B cell (primary cell): ENCODE measurements at regions not wholly inside any gene's neighbourhood (a gene's known extent, or its start where the extent isn't known, plus 50 kb on each side); places are given as distances from the start of the nearest gene placed in this dataset.

Experiments
- ATAC-seq: fragments of 200-7000 bp; cut with Tn5 transposase; one replicate; pipeline ENCODE4 v1.10.0; 2021; ENCODE audit warnings: low read depth, mild to moderate bottlenecking, moderate number of reproducible peaks, moderate library complexity
- CTCF ChIA-PET: fragments of 350-600 bp; sonication (Branson Sonifier 250); formaldehyde crosslinking; loops from one replicate; lab custom pipeline; 2021; ENCODE audit warnings: antibody characterized with exemption, inconsistent platforms; lab: Charles Lee
- POLR2A ChIA-PET: fragments of 350-600 bp; sonication (Branson Sonifier 250); formaldehyde crosslinking; loops from one replicate; lab custom pipeline; 2021; ENCODE audit warnings: antibody characterized with exemption; lab: Charles Lee
- DNase-seq: peaks from one replicate; pipeline ENCODE4 v3.0.0; 2013
- H2AFZ ChIP-seq: 2 replicates; pipeline ENCODE4 v1.6.1; 2012; ENCODE audit warnings: mild to moderate bottlenecking, low read depth, low read length; ENCODE audit not compliant: insufficient read depth, poor library complexity, severe bottlenecking
- H3K27ac ChIP-seq, 2 donors: 1 replicate in 1 of 2; 2 replicates in 1 of 2; pipeline ENCODE4 v1.5.1; 2012 to 2013; ENCODE audit warnings: low read length in 2 of 2, mild to moderate bottlenecking in 2 of 2, moderate library complexity in 1 of 2
- H3K27me3 ChIP-seq, 4 experiments: fragments of 200-600 bp in 1 of 4; sonication (generic) in 1 of 4; replicated peaks in 1 of 4; 1 replicate in 2 of 4; 2 replicates in 2 of 4; pipeline versions ENCODE4 v1.6.1 to v1.7.0; 2013 to 2016; ENCODE audit warnings: low read length in 3 of 4, mild to moderate bottlenecking in 2 of 4, mixed read lengths in 1 of 4, moderate library complexity in 1 of 4; ENCODE audit not compliant: insufficient read depth in 4 of 4, control insufficient read depth in 3 of 4; ENCODE audit errors: control extremely low read depth in 1 of 4
- H3K36me3 ChIP-seq, 2 experiments: replicated peaks in 1 of 2; 1 replicate in 1 of 2; 2 replicates in 1 of 2; pipeline versions ENCODE4 v1.6.1 to v1.7.1; 2013; ENCODE audit warnings: low read length in 1 of 2; ENCODE audit not compliant: insufficient read depth in 2 of 2, control insufficient read depth in 1 of 2; ENCODE audit errors: control extremely low read depth in 1 of 2, extremely low read depth in 1 of 2
- H3K4me1 ChIP-seq, 2 donors: fragments of 200-600 bp in 1 of 2; sonication (generic) in 1 of 2; 1 replicate in 1 of 2; 2 replicates in 1 of 2; pipeline versions ENCODE4 v1.5.1 to v1.6.1; 2013 to 2017; ENCODE audit warnings: low read length in 2 of 2; ENCODE audit not compliant: control insufficient read depth in 2 of 2, insufficient read depth in 2 of 2
- H3K4me2 ChIP-seq: replicated peaks from 2 replicates; pipeline ENCODE3; 2012; ENCODE audit warnings: mild to moderate bottlenecking, low read depth, low read length; ENCODE audit not compliant: poor library complexity, severe bottlenecking
- H3K4me3 ChIP-seq, 5 experiments: fragments of 200-600 bp in 1 of 5; sonication (generic) in 1 of 5; 1 replicate in 3 of 5; 2 replicates in 2 of 5; pipeline versions ENCODE4 v1.5.1 to v1.7.0; 2011 to 2016; ENCODE audit warnings: low read length in 4 of 5, mild to moderate bottlenecking in 4 of 5, low read depth in 2 of 5, control low read depth in 1 of 5, moderate library complexity in 1 of 5; ENCODE audit not compliant: insufficient read depth in 1 of 5; ENCODE audit errors: control extremely low read depth in 1 of 5, extremely low read depth in 1 of 5
- H3K79me2 ChIP-seq: fragments of 200-600 bp; sonication (generic); one replicate; pipeline ENCODE4 v1.6.0; 2016; ENCODE audit warnings: low read length; ENCODE audit not compliant: control insufficient read depth, insufficient read depth
- H3K9ac ChIP-seq: fragments of 200-600 bp; sonication (generic); 2 replicates; pipeline ENCODE4 v1.6.1; 2017; ENCODE audit warnings: mild to moderate bottlenecking, low read length, moderate library complexity
- H3K9me3 ChIP-seq, 3 donors: one replicate each; pipeline versions ENCODE4 v1.6.1 to v1.7.1; 2013; ENCODE audit warnings: low read length in 2 of 3; ENCODE audit not compliant: control insufficient read depth in 2 of 3, insufficient read depth in 1 of 3; ENCODE audit errors: control extremely low read depth in 1 of 3
- H4K20me1 ChIP-seq: 2 replicates; pipeline ENCODE4 v1.6.0; 2012; ENCODE audit warnings: mild to moderate bottlenecking, low read length; ENCODE audit not compliant: insufficient read depth, control insufficient read depth, poor library complexity, severe bottlenecking
- H3K27ac Mint-ChIP-seq: one replicate; pipeline ENCODE4 v1.8.0; 2021; ENCODE audit warnings: mixed read lengths
- H3K27me3 Mint-ChIP-seq: one replicate; pipeline ENCODE4 v1.8.0; 2021; ENCODE audit warnings: mixed read lengths
- H3K4me1 Mint-ChIP-seq: one replicate; pipeline ENCODE4 v1.8.0; 2021; ENCODE audit warnings: mixed read lengths
- H3K4me3 Mint-ChIP-seq: one replicate; pipeline ENCODE4 v1.8.0; 2021; ENCODE audit warnings: mixed read lengths
- H3K9me3 Mint-ChIP-seq: one replicate; pipeline ENCODE4 v1.8.0; 2022; ENCODE audit warnings: mixed read lengths; ENCODE audit not compliant: insufficient read depth
- CTCF ChIP-seq: fragments of 200-600 bp; IDR thresholded peaks from one replicate; pipeline ENCODE4 v1.8.0; 2022; ENCODE audit warnings: antibody characterized with exemption, mild to moderate bottlenecking
- EZH2 ChIP-seq: IDR thresholded peaks from 2 replicates; pipeline ENCODE4 v1.6.1; 2012; ENCODE audit warnings: borderline replicate concordance, low read depth, mild to moderate bottlenecking, moderate library complexity, low read length; ENCODE audit not compliant: insufficient read depth, poor library complexity, severe bottlenecking
- WGBS: methylation state at CpG from one replicate; pipeline ENCODE4 v1.1.5; 2013; ENCODE audit warnings: missing lambda C conversion rate; ENCODE audit not compliant: insufficient coverage; 5-methylcytosine and 5-hydroxymethylcytosine counted together
- intact Hi-C: fragments of 100-400 bp; cut with micrococcal nuclease; formaldehyde crosslinking; loops from one replicate; pipeline ENCODE4 v1.10.0; 2022

- 100% methylated on average over 1 of the region's 1 CpG for WGBS
- Histone ChIP-seq H3K9ac (no peak overlapping the region), H3K27me3 (no peaks in the 10 kb centered on the region), H3K9me3 (no peaks in the 10 kb centered on the region), H3K4me3 (no peak overlapping the region), H3K79me2 (no peaks in the 10 kb centered on the region), H3K4me1 (no peaks in the 10 kb centered on the region), H3K27ac (no peak overlapping the region), H4K20me1 (no peaks in the 10 kb centered on the region), H2AFZ (no peak overlapping the region), H3K36me3 (no peaks in the 10 kb centered on the region), H3K4me2 (no peak overlapping the region)
- H3K4me3 Mint-ChIP-seq: no peak overlapping the region
- ATAC-seq: no peak
- POLR2A ChIA-PET: no interaction called here
- H3K4me1 Mint-ChIP-seq: no peaks in the 10 kb centered on the region
- no peaks in the 10 kb centered on the region for H3K27me3 Mint-ChIP-seq
- no peak for TF ChIP-seq EZH2
- no peak for TF ChIP-seq CTCF
- CTCF ChIA-PET: no interaction called here
- H3K9me3 Mint-ChIP-seq: peaks cover 7% of the 10 kb centered on the region
- intact Hi-C loops: no loop called here
- no peak for DNase-seq
- no peak overlapping the region for H3K27ac Mint-ChIP-seq
Measured at GRCh38 chr2:57177176-57177575, 869.4 kb upstream of the VRK2 start.

GRCh38 chr2:57180042-57180567 is 866.5 kb upstream of the VRK2 start:
- Histone ChIP-seq H3K4me3 (no peak overlapping the region), H3K27ac (no peak overlapping the region), H3K27me3 (no peaks in the 10 kb centered on the region), H3K36me3 (no peaks in the 10 kb centered on the region), H2AFZ (no peak overlapping the region), H4K20me1 (no peaks in the 10 kb centered on the region), H3K79me2 (no peaks in the 10 kb centered on the region), H3K9me3 (no peaks in the 10 kb centered on the region), H3K4me1 (no peaks in the 10 kb centered on the region), H3K9ac (no peak overlapping the region), H3K4me2 (no peak overlapping the region)
- Mint-ChIP-seq H3K4me3 (no peak overlapping the region), H3K27ac (no peak overlapping the region), H3K27me3 (no peaks in the 10 kb centered on the region), H3K4me1 (no peaks in the 10 kb centered on the region), H3K9me3 (peaks cover 3% of the 10 kb centered on the region)
- WGBS: no CpG with 5 or more reads among the region's 4 CpGs
- no peak for TF ChIP-seq EZH2
- no peak for TF ChIP-seq CTCF
- intact Hi-C loops: no loop called here
- POLR2A ChIA-PET: no interaction called here
- ATAC-seq (no peak), DNase-seq (no peak)
- CTCF ChIA-PET: no interaction called here
